Astrocyte of the cerebellum (primary cell): ENCODE measurements at regions not wholly inside any gene's neighbourhood (a gene's known extent, or its start where the extent isn't known, plus 50 kb on each side); places are given as distances from the start of the nearest gene placed in this dataset.

ENCODE experiments used
- DNase-seq: peaks from one replicate; pipeline ENCODE4 v3.0.0-alpha.2; 2011; ENCODE audit warnings: low read depth
- H3K4me3 ChIP-seq: 2 replicates; pipeline ENCODE4 v1.5.1; 2011; ENCODE audit warnings: mild to moderate bottlenecking, low read depth, low read length, moderate library complexity
- in situ Hi-C: cut with HindIII; loops from 2 replicates; pipeline ENCODE4 v1.10.0; 2017; ENCODE audit warnings: low sequenced_read_pairs
- TF ChIP-seq, protein P1 (sequence below): IDR thresholded peaks from 2 replicates; pipeline ENCODE4 v1.5.1; 2012; ENCODE audit warnings: low read length, low read depth, moderate library complexity, mild to moderate bottlenecking; ENCODE audit errors: missing control alignments

DNA sequence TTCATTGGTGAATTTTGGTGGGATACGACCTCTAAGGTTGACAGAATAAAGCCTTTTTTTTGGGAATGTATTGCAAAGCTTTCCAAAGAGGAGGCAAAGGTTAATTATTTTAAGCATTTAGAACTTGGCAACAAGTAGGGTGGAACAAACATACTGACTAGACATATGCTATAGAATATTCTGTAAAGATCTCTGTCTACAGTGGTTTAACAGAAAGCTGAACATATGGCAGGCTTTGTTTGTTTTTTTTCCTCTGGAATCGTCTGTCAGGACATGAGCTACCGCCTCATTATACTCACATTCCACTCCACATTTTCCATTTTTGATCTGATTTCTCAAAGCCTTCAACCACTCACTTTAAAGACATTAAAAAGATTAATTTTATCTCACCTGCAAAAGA is 153.4 kb upstream of the PELI2 start:
- TF ChIP-seq, protein P1, sequence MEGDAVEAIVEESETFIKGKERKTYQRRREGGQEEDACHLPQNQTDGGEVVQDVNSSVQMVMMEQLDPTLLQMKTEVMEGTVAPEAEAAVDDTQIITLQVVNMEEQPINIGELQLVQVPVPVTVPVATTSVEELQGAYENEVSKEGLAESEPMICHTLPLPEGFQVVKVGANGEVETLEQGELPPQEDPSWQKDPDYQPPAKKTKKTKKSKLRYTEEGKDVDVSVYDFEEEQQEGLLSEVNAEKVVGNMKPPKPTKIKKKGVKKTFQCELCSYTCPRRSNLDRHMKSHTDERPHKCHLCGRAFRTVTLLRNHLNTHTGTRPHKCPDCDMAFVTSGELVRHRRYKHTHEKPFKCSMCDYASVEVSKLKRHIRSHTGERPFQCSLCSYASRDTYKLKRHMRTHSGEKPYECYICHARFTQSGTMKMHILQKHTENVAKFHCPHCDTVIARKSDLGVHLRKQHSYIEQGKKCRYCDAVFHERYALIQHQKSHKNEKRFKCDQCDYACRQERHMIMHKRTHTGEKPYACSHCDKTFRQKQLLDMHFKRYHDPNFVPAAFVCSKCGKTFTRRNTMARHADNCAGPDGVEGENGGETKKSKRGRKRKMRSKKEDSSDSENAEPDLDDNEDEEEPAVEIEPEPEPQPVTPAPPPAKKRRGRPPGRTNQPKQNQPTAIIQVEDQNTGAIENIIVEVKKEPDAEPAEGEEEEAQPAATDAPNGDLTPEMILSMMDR: no peak
- in situ Hi-C loops: no loop called here
- no peak overlapping the region for H3K4me3 ChIP-seq
- no peak for DNase-seq

DNA sequence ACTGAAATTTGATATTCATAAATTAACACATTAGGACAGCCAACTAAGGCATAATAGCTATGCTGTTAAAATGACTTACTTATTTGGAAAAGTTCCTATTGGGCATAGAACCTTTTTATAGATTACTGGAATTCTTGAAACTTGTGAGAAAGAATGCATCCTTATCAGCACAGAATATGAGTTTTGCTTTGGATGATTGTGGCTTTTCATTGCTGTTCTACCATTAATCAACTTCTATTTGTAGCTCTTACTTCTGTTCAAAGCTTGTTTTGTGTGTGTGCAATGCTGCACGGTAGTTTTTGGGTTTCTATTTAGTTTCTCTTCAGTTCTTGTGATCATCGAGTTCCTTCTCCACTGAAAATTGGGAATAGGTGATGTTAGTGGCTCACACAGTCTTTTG is 152.4 kb upstream of the PELI2 start:
- TF ChIP-seq, protein P1: no peak
- no peak overlapping the region for H3K4me3 ChIP-seq
- in situ Hi-C loops: no loop called here
- DNase-seq: peak; percentile 34

DNA sequence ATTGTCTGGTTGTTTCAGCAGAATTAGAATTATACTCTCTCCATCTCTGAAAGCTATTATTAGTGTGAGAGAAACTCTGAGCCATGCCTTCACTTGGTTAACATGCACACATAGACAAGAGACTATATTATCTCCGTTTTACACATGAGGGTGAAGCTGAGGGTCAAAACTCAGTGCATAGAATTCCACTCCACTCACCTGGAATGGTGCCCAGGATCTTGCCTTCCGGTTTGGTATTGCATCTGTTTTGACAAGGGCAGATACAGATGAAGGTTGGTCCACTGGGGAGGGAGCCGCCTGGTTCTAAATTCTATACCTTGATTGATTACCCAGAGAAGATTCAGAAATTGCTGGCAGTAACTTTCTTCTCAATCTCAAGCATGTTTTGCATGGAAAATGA is 149.5 kb upstream of the PELI2 start:
- no peak for DNase-seq
- in situ Hi-C loops: no loop called here
- TF ChIP-seq, protein P1: no peak
- no peak overlapping the region for H3K4me3 ChIP-seq

DNA sequence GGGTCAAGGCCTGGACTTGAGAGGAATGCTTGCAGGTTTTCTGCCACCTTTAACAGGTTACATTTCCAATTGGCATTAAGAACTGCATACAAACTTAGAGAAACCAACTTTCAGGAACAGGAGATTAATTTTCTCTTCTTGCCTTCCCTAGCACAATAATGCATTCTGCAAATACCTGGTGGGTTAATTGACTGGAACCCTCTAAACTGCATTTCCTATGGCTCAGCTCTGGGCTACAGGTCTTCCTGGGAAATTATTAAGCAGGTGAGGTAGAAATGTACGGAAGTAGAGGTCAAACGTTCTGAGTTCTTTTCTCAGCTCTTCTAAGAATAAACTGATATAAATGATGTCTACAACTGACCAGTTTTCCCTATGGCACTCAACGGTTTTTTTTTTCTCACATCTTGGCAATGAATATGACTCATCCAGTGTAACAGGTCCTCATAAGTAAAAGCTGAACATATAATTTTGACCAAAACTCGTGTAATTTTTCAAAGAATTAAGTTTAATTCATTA is 144.9 kb upstream of the PELI2 start:
- H3K4me3 ChIP-seq: no peak overlapping the region
- in situ Hi-C loops: no loop called here
- TF ChIP-seq, protein P1: no peak
- DNase-seq: no peak

DNA sequence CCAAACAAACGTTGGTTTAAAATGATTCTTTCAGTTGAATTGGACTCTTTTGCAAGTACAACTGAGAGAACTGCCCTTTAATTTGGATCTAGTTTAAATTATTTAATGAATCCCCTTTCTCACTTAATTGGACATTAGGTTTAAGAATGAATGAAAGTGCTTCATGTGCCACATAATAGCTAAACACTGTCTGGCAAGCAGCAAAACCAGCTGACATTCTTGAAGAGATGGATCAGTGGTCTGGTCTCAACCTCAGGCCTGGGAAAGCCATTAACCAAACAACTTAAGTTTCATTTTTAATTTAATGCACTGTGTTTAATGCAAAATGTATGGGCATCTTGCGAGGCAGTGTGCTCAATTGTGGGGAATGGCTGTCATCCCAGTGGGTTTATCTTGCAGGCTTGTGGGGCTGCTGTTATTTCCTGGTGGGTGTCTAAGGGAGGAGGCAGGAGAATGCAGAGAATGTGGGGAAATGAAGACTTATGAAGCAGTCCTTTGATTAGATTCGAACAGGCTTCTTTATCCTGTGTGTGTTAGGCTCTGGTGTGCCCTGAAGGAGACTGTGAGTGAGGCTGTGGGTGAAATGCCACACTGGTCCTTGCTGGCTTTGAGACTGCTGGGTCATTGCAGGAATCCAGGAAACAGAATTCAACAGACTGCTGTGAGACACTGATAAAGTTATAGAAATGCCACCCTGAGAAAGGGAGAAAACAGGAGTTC is 144.1 kb upstream of the PELI2 start:
- H3K4me3 ChIP-seq: no peak overlapping the region
- in situ Hi-C loops: no loop called here
- TF ChIP-seq, protein P1: no peak
- no peak for DNase-seq

DNA sequence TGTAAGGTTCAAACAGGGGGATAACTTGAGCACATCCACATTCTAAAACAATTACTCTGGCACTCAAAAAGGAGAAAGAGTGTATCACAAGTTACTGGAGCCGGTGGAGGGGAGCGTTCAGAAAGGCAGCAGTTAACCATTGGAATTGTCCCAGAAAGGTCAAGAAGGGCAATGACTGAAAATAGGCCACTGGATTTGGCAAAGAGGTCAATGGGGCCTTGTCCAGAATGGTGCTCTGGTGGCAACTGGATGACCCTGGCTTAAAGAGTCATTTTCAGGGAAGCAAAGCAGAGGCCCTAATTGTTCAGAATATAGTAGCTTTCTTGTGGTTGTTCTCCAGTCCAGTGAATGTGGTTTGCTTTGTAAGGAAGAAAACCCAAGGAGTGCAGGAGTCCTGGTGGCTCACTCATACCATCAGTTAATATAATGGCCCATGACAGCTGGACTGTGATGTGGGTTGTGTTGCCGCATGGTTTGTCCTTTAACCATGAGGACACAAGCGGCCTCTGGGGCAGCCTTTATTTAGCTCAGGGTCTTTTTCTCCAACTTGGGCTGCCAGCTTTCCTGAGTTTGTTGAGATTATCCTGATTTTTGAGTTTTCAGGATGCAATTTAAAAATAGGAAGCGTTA is 142.8 kb upstream of the PELI2 start:
- no peak for DNase-seq
- TF ChIP-seq, protein P1: no peak
- no peak overlapping the region for H3K4me3 ChIP-seq
- in situ Hi-C loops: no loop called here
